CD14-positive monocyte (primary cell): ENCODE measurements at regions not wholly inside any gene's neighbourhood (a gene's known extent, or its start where the extent isn't known, plus 50 kb on each side); places are given as distances from the start of the nearest gene placed in this dataset.

ENCODE experiments used
- DNase-seq, 3 donors: peaks; one replicate each; pipeline ENCODE4 v3.0.0-alpha.2; 2011 to 2022
- H2AFZ ChIP-seq: 2 replicates; pipeline ENCODE4 v1.6.0; 2012; ENCODE audit warnings: mild to moderate bottlenecking, low read depth, low read length, inconsistent platforms; ENCODE audit not compliant: insufficient read depth, poor library complexity, severe bottlenecking
- H3K27ac ChIP-seq, 2 donors: 1 replicate in 1 of 2; 2 replicates in 1 of 2; pipeline ENCODE4 v1.5.1; 2012 to 2013; ENCODE audit warnings: low read length in 2 of 2, control low read depth in 1 of 2, inconsistent platforms in 1 of 2, low read depth in 1 of 2, mild to moderate bottlenecking in 1 of 2
- H3K27me3 ChIP-seq, 2 donors: one replicate each; pipeline versions ENCODE4 v1.6.0 to v1.6.1; 2011 to 2013; ENCODE audit warnings: low read length in 2 of 2; ENCODE audit not compliant: control insufficient read depth in 2 of 2, insufficient read depth in 2 of 2
- H3K36me3 ChIP-seq, 2 donors: replicated peaks in 1 of 2; 1 replicate in 1 of 2; 2 replicates in 1 of 2; pipeline versions ENCODE4 v1.5.1 to v1.6.1; 2012 to 2013; ENCODE audit warnings: low read length in 2 of 2, control low read depth in 1 of 2, inconsistent platforms in 1 of 2, mild to moderate bottlenecking in 1 of 2; ENCODE audit not compliant: insufficient read depth in 2 of 2, control insufficient read depth in 1 of 2
- H3K4me1 ChIP-seq, 2 donors: 1 replicate in 1 of 2; 2 replicates in 1 of 2; pipeline versions ENCODE4 v1.5.1 to v1.6.1; 2012 to 2013; ENCODE audit warnings: low read length in 2 of 2, control low read depth in 1 of 2, inconsistent platforms in 1 of 2, mild to moderate bottlenecking in 1 of 2, moderate library complexity in 1 of 2; ENCODE audit not compliant: insufficient read depth in 2 of 2, control insufficient read depth in 1 of 2
- H3K4me2 ChIP-seq: replicated peaks from 2 replicates; pipeline ENCODE3; 2012; ENCODE audit warnings: low read length, moderate library complexity, mild to moderate bottlenecking; ENCODE audit not compliant: poor library complexity, severe bottlenecking; ENCODE audit errors: extremely low read depth
- H3K4me3 ChIP-seq, 3 experiments: fragments of 200-600 bp in 1 of 3; sonication (generic) in 1 of 3; replicated peaks in 1 of 3; 1 replicate in 2 of 3; 2 replicates in 1 of 3; pipeline ENCODE4 v1.5.1; 2011 to 2013; ENCODE audit warnings: low read length in 3 of 3, mild to moderate bottlenecking in 3 of 3, control low read depth in 2 of 3, low read depth in 2 of 3, inconsistent platforms in 1 of 3, moderate library complexity in 1 of 3
- H3K79me2 ChIP-seq: 2 replicates; pipeline ENCODE4 v1.6.0; 2012; ENCODE audit warnings: mild to moderate bottlenecking, control low read depth, inconsistent platforms, low read length, moderate library complexity; ENCODE audit not compliant: insufficient read depth
- H3K9ac ChIP-seq: 2 replicates; pipeline ENCODE4 v1.6.0; 2017; ENCODE audit warnings: low read length, mild to moderate bottlenecking; ENCODE audit not compliant: insufficient read depth, poor library complexity, severe bottlenecking
- H3K9me3 ChIP-seq, 2 donors: replicated peaks in 1 of 2; 1 replicate in 1 of 2; 2 replicates in 1 of 2; pipeline versions ENCODE4 v1.5.1 to v1.6.1; 2012 to 2013; ENCODE audit warnings: low read length in 2 of 2, control low read depth in 1 of 2; ENCODE audit not compliant: control insufficient read depth in 1 of 2, insufficient read depth in 1 of 2
- H4K20me1 ChIP-seq: 2 replicates; pipeline ENCODE4 v1.6.0; 2012; ENCODE audit warnings: mild to moderate bottlenecking, low read length, control low read depth, moderate library complexity; ENCODE audit not compliant: insufficient read depth
- H3K27ac Mint-ChIP-seq, 7 donors: one replicate each; pipeline ENCODE4 v1.8.0; 2020; ENCODE audit warnings: mild to moderate bottlenecking in 7 of 7, mixed read lengths in 7 of 7, moderate library complexity in 6 of 7, inconsistent platforms in 2 of 7
- H3K27me3 Mint-ChIP-seq, 3 donors: one replicate each; pipeline ENCODE4 v1.8.0; 2021 to 2022; ENCODE audit warnings: low read depth in 3 of 3, mild to moderate bottlenecking in 3 of 3, mixed read lengths in 3 of 3, moderate library complexity in 3 of 3, inconsistent platforms in 1 of 3
- H3K36me3 Mint-ChIP-seq, 2 donors: one replicate each; pipeline ENCODE4 v1.8.0; 2020; ENCODE audit warnings: mixed read lengths in 2 of 2, inconsistent platforms in 1 of 2, mild to moderate bottlenecking in 1 of 2
- H3K4me1 Mint-ChIP-seq: one replicate; pipeline ENCODE4 v1.8.0; 2020; ENCODE audit warnings: mild to moderate bottlenecking, mixed read lengths
- H3K4me3 Mint-ChIP-seq, 2 donors: one replicate each; pipeline ENCODE4 v1.8.0; 2020; ENCODE audit warnings: mild to moderate bottlenecking in 2 of 2, mixed read lengths in 2 of 2, moderate library complexity in 1 of 2
- H3K9me3 Mint-ChIP-seq, 7 donors: one replicate each; pipeline ENCODE4 v1.8.0; 2020 to 2022; ENCODE audit warnings: mixed read lengths in 7 of 7, mild to moderate bottlenecking in 6 of 7, moderate library complexity in 6 of 7, inconsistent platforms in 2 of 7
- CTCF ChIP-seq: fragments of 200-600 bp; IDR thresholded peaks from one replicate; pipeline ENCODE4 v1.8.0; 2022; ENCODE audit warnings: antibody characterized with exemption, mild to moderate bottlenecking
- WGBS: methylation state at CpG from one replicate; pipeline ENCODE4 v1.1.5; 2013; ENCODE audit warnings: missing lambda C conversion rate; ENCODE audit not compliant: insufficient coverage; 5-methylcytosine and 5-hydroxymethylcytosine counted together
- intact Hi-C, 2 donors: fragments of 100-400 bp; cut with micrococcal nuclease; formaldehyde crosslinking; loops; one replicate each; pipeline versions ENCODE4 v1.15.0 to v1.15.1; 2023

- H3K36me3 Mint-ChIP-seq, result no peaks in the 10 kb centered on the region
- H3K27me3 Mint-ChIP-seq, result peaks cover 0 to 2% (median 0%) of the 10 kb centered on the region in 3 donors
- H3K27me3 ChIP-seq, result no peaks in the 10 kb centered on the region
- no peak for TF ChIP-seq CTCF
- H3K79me2 ChIP-seq, result no peaks in the 10 kb centered on the region
- H3K27ac ChIP-seq, result no peak overlapping the region
- H2AFZ ChIP-seq, result no peak overlapping the region
- 89% methylated on average over 3 of the region's 5 CpGs for WGBS
- no peak overlapping the region for H3K9ac ChIP-seq
- DNase-seq, result no peak
- no peak overlapping the region for H3K4me3 Mint-ChIP-seq
- H3K4me1 Mint-ChIP-seq, result no peaks in the 10 kb centered on the region
- no peaks in the 10 kb centered on the region for H4K20me1 ChIP-seq
- H3K4me1 ChIP-seq, result no peaks in the 10 kb centered on the region
- no peak overlapping the region for H3K27ac Mint-ChIP-seq
- no peaks in the 10 kb centered on the region for H3K36me3 ChIP-seq
- H3K9me3 ChIP-seq, result no peaks in the 10 kb centered on the region
- H3K4me2 ChIP-seq, result no peak overlapping the region
- intact Hi-C loops, result no loop called here
- peaks cover 0 to 6% (median 3%) of the 10 kb centered on the region in 7 donors for H3K9me3 Mint-ChIP-seq
- H3K4me3 ChIP-seq, result no peak overlapping the region
Observed at GRCh38 chr12:19025582-19025981, 104.0 kb upstream of the PLEKHA5 start.

- no peaks in the 10 kb centered on the region for H3K36me3 Mint-ChIP-seq
- H3K27ac Mint-ChIP-seq, result no peak overlapping the region
- H3K4me3 ChIP-seq, result no peak overlapping the region
- H3K36me3 ChIP-seq, result no peaks in the 10 kb centered on the region
- no peaks in the 10 kb centered on the region for H3K79me2 ChIP-seq
- H4K20me1 ChIP-seq, result no peaks in the 10 kb centered on the region
- H3K4me1 ChIP-seq, result no peaks in the 10 kb centered on the region
- H3K9me3 Mint-ChIP-seq, result peaks cover 0 to 6% (median 3%) of the 10 kb centered on the region in 7 donors
- H3K4me3 Mint-ChIP-seq, result no peak overlapping the region
- WGBS, result no CpG with 5 or more reads among the region's 4 CpGs
- no peak overlapping the region for H3K9ac ChIP-seq
- intact Hi-C loops, result no loop called here
- no peak overlapping the region for H3K27ac ChIP-seq
- TF ChIP-seq CTCF, result no peak
- H3K27me3 Mint-ChIP-seq, result peaks cover 0 to 2% (median 0%) of the 10 kb centered on the region in 3 donors
- no peaks in the 10 kb centered on the region for H3K27me3 ChIP-seq
- H3K9me3 ChIP-seq, result no peaks in the 10 kb centered on the region
- DNase-seq, result no peak
- H3K4me1 Mint-ChIP-seq, result no peaks in the 10 kb centered on the region
- no peak overlapping the region for H2AFZ ChIP-seq
- H3K4me2 ChIP-seq, result no peak overlapping the region
Observed at GRCh38 chr12:19026034-19026433, 103.5 kb upstream of the PLEKHA5 start.
